GM23248 (cell line): ENCODE measurements at regions not wholly inside any gene's neighbourhood (a gene's known extent, or its start where the extent isn't known, plus 50 kb on each side); places are given as distances from the start of the nearest gene placed in this dataset.

Experiments
- EZH2 ChIP-seq: fragments of 200-600 bp; sonication (generic); IDR thresholded peaks from 2 replicates; pipeline ENCODE4 v1.6.1; 2018; ENCODE audit warnings: antibody characterized with exemption, mild to moderate bottlenecking; ENCODE audit not compliant: insufficient read depth, poor library complexity, severe bottlenecking
- EZH2phosphoT487 ChIP-seq: fragments of 200-600 bp; sonication (generic); IDR thresholded peaks from 2 replicates; pipeline ENCODE4 v1.6.1; 2018; ENCODE audit warnings: antibody characterized with exemption, moderate library complexity, mild to moderate bottlenecking, low read depth; ENCODE audit not compliant: insufficient read depth

DNA sequence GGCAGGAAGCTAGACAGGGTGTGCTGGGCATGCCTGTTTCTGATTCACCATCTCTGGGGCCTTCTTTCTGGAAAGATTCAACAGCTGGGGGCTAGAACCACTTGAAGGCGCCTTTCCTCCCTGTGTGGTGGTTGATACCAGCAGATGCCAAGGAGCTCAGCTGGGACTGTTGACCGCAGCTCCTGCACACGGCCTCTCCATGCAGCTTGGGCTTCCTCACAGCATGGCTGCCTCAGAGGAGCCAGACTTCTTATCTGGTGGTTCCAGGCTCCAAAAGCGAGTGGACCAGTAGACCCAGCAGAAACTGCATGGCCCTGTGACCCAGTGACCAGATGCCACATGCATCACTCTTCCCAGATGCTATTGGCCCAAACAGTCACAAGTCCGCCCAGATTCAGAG, 74.7 kb upstream of the COL5A1 start:
- no peak for TF ChIP-seq EZH2
- no peak for TF ChIP-seq EZH2phosphoT487
